KMS-11 (cell line): ENCODE measurements at regions not wholly inside any gene's neighbourhood (a gene's known extent, or its start where the extent isn't known, plus 50 kb on each side); places are given as distances from the start of the nearest gene placed in this dataset.

ENCODE experiments used
- H2AFZ ChIP-seq: fragments of 200-600 bp; sonication (generic); 2 replicates; pipeline ENCODE4 v1.6.1; 2016; ENCODE audit warnings: antibody characterized with exemption, mixed run types, low read depth
- H3K27ac ChIP-seq: fragments of 200-600 bp; sonication (generic); 2 replicates; pipeline ENCODE4 v1.6.1; 2016; ENCODE audit warnings: mild to moderate bottlenecking, mixed run types
- H3K27me3 ChIP-seq: fragments of 200-600 bp; sonication (generic); 2 replicates; pipeline ENCODE4 v1.6.1; 2017; ENCODE audit warnings: mild to moderate bottlenecking, low read depth, mixed run types, moderate library complexity; ENCODE audit not compliant: insufficient read depth
- H3K36me3 ChIP-seq: fragments of 200-600 bp; sonication (generic); 2 replicates; pipeline ENCODE4 v1.6.1; 2017; ENCODE audit warnings: mild to moderate bottlenecking, mixed run types; ENCODE audit not compliant: insufficient read depth
- H3K4me1 ChIP-seq: fragments of 200-600 bp; sonication (generic); 2 replicates; pipeline ENCODE4 v1.6.1; 2016; ENCODE audit warnings: mild to moderate bottlenecking, low read depth, mixed run types; ENCODE audit not compliant: poor library complexity, severe bottlenecking
- H3K4me2 ChIP-seq: fragments of 200-600 bp; sonication (generic); 2 replicates; pipeline ENCODE4 v1.7.0; 2016; ENCODE audit warnings: mild to moderate bottlenecking, mixed run types
- H3K4me3 ChIP-seq: fragments of 200-600 bp; sonication (generic); IDR thresholded peaks from 2 replicates; pipeline ENCODE4 v1.6.1; 2017; ENCODE audit warnings: low read depth, low read length, mixed read lengths; ENCODE audit not compliant: insufficient read depth
- H3K79me2 ChIP-seq: fragments of 200-600 bp; sonication (generic); 2 replicates; pipeline ENCODE4 v1.6.1; 2016; ENCODE audit warnings: low read depth, mixed run types; ENCODE audit not compliant: insufficient read depth
- H3K9ac ChIP-seq: fragments of 200-600 bp; sonication (generic); 2 replicates; pipeline ENCODE4 v1.6.1; 2016; ENCODE audit warnings: mild to moderate bottlenecking, mixed run types
- H4K20me1 ChIP-seq: fragments of 200-600 bp; sonication (generic); 2 replicates; pipeline ENCODE4 v1.6.1; 2016; ENCODE audit warnings: mild to moderate bottlenecking, mixed run types; ENCODE audit not compliant: insufficient read depth
- TF ChIP-seq, protein P1 (sequence below): fragments of 200-600 bp; sonication (generic); conservative IDR thresholded peaks from 2 replicates; pipeline ENCODE4 v1.6.1; 2017; ENCODE audit warnings: low read depth, mild to moderate bottlenecking, antibody characterized with exemption, low read length, moderate library complexity, mixed read lengths

DNA sequence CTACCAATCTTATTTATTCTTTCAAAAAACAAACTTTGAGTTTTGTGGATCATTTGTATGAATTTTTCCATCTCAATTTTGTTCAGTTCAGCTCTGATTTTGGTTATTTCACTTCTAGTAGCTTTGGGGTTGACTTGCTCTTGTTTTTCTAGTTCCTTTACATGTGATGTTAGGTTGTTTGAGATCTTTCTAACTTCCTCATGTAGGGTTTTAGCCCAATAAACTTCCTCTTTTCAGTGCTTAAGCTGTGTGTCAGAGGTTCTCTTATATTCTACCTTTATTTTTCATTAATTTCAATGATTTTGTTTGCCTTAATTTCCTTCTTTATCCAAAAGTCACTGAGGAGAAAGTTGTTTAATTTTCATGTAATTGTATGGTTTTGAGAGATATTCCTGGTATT lies 860.4 kb upstream of the FBXO33 start:
- Histone ChIP-seq H2AFZ (no peak overlapping the region), H4K20me1 (no peaks in the 10 kb centered on the region), H3K27me3 (no peaks in the 10 kb centered on the region), H3K9ac (no peak overlapping the region), H3K4me3 (no peak overlapping the region), H3K79me2 (no peaks in the 10 kb centered on the region), H3K36me3 (no peaks in the 10 kb centered on the region), H3K4me1 (no peaks in the 10 kb centered on the region), H3K27ac (no peak overlapping the region), H3K4me2 (no peak overlapping the region)
- TF ChIP-seq, protein P1, sequence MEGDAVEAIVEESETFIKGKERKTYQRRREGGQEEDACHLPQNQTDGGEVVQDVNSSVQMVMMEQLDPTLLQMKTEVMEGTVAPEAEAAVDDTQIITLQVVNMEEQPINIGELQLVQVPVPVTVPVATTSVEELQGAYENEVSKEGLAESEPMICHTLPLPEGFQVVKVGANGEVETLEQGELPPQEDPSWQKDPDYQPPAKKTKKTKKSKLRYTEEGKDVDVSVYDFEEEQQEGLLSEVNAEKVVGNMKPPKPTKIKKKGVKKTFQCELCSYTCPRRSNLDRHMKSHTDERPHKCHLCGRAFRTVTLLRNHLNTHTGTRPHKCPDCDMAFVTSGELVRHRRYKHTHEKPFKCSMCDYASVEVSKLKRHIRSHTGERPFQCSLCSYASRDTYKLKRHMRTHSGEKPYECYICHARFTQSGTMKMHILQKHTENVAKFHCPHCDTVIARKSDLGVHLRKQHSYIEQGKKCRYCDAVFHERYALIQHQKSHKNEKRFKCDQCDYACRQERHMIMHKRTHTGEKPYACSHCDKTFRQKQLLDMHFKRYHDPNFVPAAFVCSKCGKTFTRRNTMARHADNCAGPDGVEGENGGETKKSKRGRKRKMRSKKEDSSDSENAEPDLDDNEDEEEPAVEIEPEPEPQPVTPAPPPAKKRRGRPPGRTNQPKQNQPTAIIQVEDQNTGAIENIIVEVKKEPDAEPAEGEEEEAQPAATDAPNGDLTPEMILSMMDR: no peak

DNA sequence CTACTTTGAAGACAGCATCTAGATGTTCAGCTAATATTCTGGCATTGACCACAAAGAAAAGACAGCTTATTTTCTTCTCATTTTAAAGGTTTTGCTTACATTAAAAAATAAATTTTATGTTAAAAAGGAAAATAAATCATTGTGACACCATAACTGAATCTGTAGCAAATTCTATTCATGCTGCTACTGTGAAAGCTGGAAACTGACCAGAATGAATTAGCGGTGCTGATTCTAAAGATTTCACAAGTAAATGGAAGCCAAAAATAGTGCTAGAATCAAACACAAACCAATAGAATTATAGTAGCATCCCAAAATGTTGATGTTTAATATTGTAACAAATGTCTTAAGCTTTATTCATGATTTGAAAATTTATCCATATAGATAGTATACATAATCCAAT lies 850.0 kb upstream of the FBXO33 start:
- Histone ChIP-seq H3K4me3 (no peak overlapping the region), H3K4me1 (no peaks in the 10 kb centered on the region), H3K79me2 (no peaks in the 10 kb centered on the region), H3K4me2 (no peak overlapping the region), H3K27ac (no peak overlapping the region), H4K20me1 (no peaks in the 10 kb centered on the region), H3K36me3 (no peaks in the 10 kb centered on the region), H3K9ac (no peak overlapping the region), H3K27me3 (no peaks in the 10 kb centered on the region), H2AFZ (no peak overlapping the region)
- TF ChIP-seq, protein P1: no peak

DNA sequence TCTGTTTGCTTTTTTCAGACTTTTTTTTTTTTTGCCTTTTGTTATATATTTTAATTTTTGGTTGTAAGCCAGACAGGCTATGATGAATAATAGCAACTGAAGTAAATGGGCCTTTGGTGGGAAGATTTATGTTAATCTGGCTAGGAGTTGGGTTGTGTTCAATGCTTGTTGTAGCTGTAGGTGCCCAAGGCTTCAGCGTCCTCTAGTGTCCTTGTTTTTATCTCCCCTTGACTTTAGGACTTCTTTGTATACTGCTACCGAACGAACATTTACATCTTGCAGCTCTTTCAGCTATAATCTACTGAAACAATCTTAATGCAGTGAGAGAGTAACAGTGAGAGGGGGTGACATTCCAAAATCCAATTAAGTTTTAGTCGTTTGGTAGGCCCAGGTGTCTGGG lies 848.4 kb upstream of the FBXO33 start:
- no peak overlapping the region for H3K4me2 ChIP-seq
- H3K27ac ChIP-seq: no peak overlapping the region
- no peaks in the 10 kb centered on the region for H3K27me3 ChIP-seq
- H3K4me3 ChIP-seq: no peak overlapping the region
- no peaks in the 10 kb centered on the region for H3K36me3 ChIP-seq
- H2AFZ ChIP-seq: no peak overlapping the region
- no peaks in the 10 kb centered on the region for H4K20me1 ChIP-seq
- H3K79me2 ChIP-seq: no peaks in the 10 kb centered on the region
- no peaks in the 10 kb centered on the region for H3K4me1 ChIP-seq
- TF ChIP-seq, protein P1: no peak
- H3K9ac ChIP-seq: no peak overlapping the region

DNA sequence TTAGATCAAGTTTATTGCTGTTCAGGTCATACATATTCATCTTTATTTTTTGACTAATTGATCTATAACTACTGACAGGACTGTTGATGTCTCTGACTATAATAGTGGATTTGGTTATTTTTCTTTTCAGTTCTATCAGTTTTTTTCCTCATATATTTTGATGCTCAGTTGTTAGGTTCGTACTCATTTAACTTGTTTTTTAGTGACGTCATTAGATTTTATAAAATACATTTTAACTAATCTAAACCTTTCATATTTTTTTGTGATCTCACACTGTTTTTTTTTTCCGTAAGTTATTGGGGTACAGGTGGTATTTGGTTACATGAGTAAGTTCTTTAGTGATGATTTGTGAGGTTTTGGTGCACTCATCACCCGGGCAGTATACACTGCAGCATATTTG lies 841.2 kb upstream of the FBXO33 start:
- no peaks in the 10 kb centered on the region for H3K36me3 ChIP-seq
- H3K4me3 ChIP-seq: no peak overlapping the region
- TF ChIP-seq, protein P1: no peak
- H3K9ac ChIP-seq: no peak overlapping the region
- no peak overlapping the region for H2AFZ ChIP-seq
- H3K27ac ChIP-seq: no peak overlapping the region
- H3K4me1 ChIP-seq: no peaks in the 10 kb centered on the region
- no peaks in the 10 kb centered on the region for H4K20me1 ChIP-seq
- no peaks in the 10 kb centered on the region for H3K79me2 ChIP-seq
- H3K4me2 ChIP-seq: no peak overlapping the region
- H3K27me3 ChIP-seq: no peaks in the 10 kb centered on the region

DNA sequence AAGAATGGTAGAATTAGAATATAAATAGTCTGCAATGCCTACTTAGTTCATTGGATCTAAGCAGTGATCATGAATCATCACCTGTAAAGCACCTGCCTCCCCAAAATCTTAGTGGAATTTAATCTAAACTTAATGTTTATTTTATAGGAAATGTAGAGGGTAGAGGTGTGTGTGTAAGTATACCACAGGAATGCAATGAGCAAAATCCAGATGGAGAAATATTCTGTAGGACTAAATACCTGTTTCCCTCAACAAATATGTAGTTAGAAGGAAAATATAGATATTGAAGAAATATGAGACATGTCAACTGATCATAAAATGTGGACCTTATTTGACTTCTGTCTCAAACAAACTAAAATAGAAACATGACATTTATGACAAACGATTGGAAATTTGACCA lies 839.2 kb upstream of the FBXO33 start:
- Histone ChIP-seq H3K4me1 (no peaks in the 10 kb centered on the region), H4K20me1 (no peaks in the 10 kb centered on the region), H3K4me2 (no peak overlapping the region), H3K27ac (no peak overlapping the region), H2AFZ (no peak overlapping the region), H3K79me2 (no peaks in the 10 kb centered on the region), H3K27me3 (no peaks in the 10 kb centered on the region), H3K9ac (no peak overlapping the region), H3K36me3 (no peaks in the 10 kb centered on the region), H3K4me3 (no peak overlapping the region)
- TF ChIP-seq, protein P1: no peak
